ENCODE measurements at regions not wholly inside any gene's neighbourhood (a gene's known extent, or its start where the extent isn't known, plus 50 kb on each side); places are given as distances from the start of the nearest gene placed in this dataset.

GRCh38 chr1:4068076-4068475 is 168.0 kb upstream of the C1orf174 start:
- TF ChIP-seq POLR2A (IDR thresholded peaks at IDR 0.05) (no peak), CTCF (IDR thresholded peaks at IDR 0.05) (no peak)
